ENCODE measurements at regions not wholly inside any gene's neighbourhood (a gene's known extent, or its start where the extent isn't known, plus 50 kb on each side); places are given as distances from the start of the nearest gene placed in this dataset.

DNA sequence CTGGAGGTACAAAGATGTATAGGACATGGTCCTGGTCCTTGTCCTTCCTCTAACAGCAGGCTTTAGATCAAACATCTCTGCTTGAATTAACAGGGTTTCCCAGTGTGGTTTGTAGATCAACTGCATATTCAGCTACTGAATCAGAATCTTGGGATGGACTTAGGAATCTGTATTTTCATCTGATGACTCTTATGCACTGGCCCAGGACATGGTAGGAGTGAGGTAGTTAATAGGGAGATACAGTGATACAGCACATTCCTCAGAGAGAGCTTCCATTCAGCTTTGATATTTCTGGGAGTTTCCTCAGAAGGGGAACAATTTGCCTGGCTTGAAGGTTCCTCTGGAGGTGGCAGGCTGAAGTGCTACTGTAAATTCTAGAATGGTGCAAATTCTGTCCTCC lies 203.1 kb downstream of the LARP7 start:
- TF ChIP-seq, protein P1, sequence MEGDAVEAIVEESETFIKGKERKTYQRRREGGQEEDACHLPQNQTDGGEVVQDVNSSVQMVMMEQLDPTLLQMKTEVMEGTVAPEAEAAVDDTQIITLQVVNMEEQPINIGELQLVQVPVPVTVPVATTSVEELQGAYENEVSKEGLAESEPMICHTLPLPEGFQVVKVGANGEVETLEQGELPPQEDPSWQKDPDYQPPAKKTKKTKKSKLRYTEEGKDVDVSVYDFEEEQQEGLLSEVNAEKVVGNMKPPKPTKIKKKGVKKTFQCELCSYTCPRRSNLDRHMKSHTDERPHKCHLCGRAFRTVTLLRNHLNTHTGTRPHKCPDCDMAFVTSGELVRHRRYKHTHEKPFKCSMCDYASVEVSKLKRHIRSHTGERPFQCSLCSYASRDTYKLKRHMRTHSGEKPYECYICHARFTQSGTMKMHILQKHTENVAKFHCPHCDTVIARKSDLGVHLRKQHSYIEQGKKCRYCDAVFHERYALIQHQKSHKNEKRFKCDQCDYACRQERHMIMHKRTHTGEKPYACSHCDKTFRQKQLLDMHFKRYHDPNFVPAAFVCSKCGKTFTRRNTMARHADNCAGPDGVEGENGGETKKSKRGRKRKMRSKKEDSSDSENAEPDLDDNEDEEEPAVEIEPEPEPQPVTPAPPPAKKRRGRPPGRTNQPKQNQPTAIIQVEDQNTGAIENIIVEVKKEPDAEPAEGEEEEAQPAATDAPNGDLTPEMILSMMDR (IDR thresholded peaks at IDR 0.05), result no peak
- no peak for TF ChIP-seq POLR2A (IDR thresholded peaks at IDR 0.05)

All from transverse colon (tissue), 3 donors.